ENCODE measurements at regions not wholly inside any gene's neighbourhood (a gene's known extent, or its start where the extent isn't known, plus 50 kb on each side); places are given as distances from the start of the nearest gene placed in this dataset.

DNA sequence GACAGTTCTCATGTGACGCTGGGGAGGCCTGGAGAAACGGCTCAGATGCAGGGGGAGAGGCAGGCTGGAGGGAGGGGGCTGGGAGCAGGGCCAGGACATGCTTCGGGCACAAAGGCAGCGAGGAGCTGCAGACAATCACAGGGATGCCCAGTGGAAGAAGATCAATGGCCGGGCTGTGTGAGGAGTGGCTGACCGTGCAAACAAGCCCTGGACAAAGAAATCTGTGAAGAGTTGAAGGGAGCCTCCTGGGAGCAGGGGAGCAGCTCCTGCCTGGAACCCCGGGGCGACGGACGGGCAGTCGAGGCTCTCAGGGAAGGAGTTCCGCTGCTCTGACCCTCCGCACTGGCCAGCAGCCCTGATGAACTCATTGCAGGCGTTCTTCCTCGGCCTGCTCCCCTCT, 126.7 kb upstream of the B3GAT1 start:
- TF ChIP-seq CTCF (CRISPR knock-in tag; IDR thresholded peaks at IDR 0.05) (no peak), POGK (CRISPR knock-in tag; conservative IDR thresholded peaks at IDR 0.05) (no peak)
- TF ChIP-seq, protein P1, sequence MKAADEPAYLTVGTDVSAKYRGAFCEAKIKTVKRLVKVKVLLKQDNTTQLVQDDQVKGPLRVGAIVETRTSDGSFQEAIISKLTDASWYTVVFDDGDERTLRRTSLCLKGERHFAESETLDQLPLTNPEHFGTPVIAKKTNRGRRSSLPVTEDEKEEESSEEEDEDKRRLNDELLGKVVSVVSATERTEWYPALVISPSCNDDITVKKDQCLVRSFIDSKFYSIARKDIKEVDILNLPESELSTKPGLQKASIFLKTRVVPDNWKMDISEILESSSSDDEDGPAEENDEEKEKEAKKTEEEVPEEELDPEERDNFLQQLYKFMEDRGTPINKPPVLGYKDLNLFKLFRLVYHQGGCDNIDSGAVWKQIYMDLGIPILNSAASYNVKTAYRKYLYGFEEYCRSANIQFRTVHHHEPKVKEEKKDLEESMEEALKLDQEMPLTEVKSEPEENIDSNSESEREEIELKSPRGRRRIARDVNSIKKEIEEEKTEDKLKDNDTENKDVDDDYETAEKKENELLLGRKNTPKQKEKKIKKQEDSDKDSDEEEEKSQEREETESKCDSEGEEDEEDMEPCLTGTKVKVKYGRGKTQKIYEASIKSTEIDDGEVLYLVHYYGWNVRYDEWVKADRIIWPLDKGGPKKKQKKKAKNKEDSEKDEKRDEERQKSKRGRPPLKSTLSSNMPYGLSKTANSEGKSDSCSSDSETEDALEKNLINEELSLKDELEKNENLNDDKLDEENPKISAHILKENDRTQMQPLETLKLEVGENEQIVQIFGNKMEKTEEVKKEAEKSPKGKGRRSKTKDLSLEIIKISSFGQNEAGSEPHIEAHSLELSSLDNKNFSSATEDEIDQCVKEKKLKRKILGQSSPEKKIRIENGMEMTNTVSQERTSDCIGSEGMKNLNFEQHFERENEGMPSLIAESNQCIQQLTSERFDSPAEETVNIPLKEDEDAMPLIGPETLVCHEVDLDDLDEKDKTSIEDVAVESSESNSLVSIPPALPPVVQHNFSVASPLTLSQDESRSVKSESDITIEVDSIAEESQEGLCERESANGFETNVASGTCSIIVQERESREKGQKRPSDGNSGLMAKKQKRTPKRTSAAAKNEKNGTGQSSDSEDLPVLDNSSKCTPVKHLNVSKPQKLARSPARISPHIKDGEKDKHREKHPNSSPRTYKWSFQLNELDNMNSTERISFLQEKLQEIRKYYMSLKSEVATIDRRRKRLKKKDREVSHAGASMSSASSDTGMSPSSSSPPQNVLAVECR (CRISPR knock-in tag; IDR thresholded peaks at IDR 0.05; ENCODE audit: borderline replicate concordance), result no peak
